ENCODE measurements at regions not wholly inside any gene's neighbourhood (a gene's known extent, or its start where the extent isn't known, plus 50 kb on each side); places are given as distances from the start of the nearest gene placed in this dataset.

DNA sequence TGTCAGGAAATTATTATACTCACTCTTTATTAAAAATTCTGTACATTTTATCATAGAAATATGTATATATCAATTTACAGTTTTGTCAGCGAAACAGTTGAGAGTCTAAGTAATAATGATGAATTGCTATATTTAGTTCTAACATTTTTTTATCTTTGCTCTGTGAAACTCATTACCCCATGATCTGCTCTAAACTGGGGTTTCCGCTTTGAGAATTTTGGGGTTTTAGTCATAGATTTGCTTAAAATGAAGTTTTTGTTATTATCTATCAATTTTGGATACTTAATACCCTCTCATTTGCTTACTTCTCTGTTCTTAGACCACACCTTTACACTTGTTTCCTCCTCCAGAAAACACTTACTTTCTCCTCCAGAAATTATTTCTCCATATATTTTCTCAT lies 333.8 kb upstream of the MPDZ start:
- Histone ChIP-seq H4K20me1 (ENCODE audit: low read depth) (no peaks in the 10 kb centered on the region), H3K9me3 (ENCODE audit: low read depth) (peaks cover 4% of the 10 kb centered on the region), H3K27ac (no peak overlapping the region), H3K4me2 (no peak overlapping the region), H3K4me3 (no peak overlapping the region), H3K79me2 (ENCODE audit: low read depth) (no peaks in the 10 kb centered on the region), H3K36me3 (no peaks in the 10 kb centered on the region), H3K4me1 (peaks cover 8% of the 10 kb centered on the region), H3F3A (ENCODE audit: low read depth) (peaks cover 1% of the 10 kb centered on the region), H3K27me3 (no peaks in the 10 kb centered on the region), H2AFZ (replicated peaks) (no peak overlapping the region), H3K9ac (no peak overlapping the region)
- H3K4me1 Mint-ChIP-seq: peaks cover 13% of the 10 kb centered on the region
- DNase-seq (ENCODE audit: low spot score): no peak
- H3K27ac Mint-ChIP-seq: no peak overlapping the region
- peaks cover 7% of the 10 kb centered on the region for H3K9me3 Mint-ChIP-seq
- peaks cover 2% of the 10 kb centered on the region for H3K36me3 Mint-ChIP-seq
- no peak overlapping the region for H3K4me3 Mint-ChIP-seq
- H3K27me3 Mint-ChIP-seq (ENCODE audit: insufficient read depth, low read depth): no peaks in the 10 kb centered on the region
- TF ChIP-seq, protein P1, sequence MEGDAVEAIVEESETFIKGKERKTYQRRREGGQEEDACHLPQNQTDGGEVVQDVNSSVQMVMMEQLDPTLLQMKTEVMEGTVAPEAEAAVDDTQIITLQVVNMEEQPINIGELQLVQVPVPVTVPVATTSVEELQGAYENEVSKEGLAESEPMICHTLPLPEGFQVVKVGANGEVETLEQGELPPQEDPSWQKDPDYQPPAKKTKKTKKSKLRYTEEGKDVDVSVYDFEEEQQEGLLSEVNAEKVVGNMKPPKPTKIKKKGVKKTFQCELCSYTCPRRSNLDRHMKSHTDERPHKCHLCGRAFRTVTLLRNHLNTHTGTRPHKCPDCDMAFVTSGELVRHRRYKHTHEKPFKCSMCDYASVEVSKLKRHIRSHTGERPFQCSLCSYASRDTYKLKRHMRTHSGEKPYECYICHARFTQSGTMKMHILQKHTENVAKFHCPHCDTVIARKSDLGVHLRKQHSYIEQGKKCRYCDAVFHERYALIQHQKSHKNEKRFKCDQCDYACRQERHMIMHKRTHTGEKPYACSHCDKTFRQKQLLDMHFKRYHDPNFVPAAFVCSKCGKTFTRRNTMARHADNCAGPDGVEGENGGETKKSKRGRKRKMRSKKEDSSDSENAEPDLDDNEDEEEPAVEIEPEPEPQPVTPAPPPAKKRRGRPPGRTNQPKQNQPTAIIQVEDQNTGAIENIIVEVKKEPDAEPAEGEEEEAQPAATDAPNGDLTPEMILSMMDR (IDR thresholded peaks at IDR 0.05): no peak
- TF ChIP-seq EZH2phosphoT487 (IDR thresholded peaks at IDR 0.05): no peak
- no peak for TF ChIP-seq EZH2 (IDR thresholded peaks at IDR 0.05)

DNA sequence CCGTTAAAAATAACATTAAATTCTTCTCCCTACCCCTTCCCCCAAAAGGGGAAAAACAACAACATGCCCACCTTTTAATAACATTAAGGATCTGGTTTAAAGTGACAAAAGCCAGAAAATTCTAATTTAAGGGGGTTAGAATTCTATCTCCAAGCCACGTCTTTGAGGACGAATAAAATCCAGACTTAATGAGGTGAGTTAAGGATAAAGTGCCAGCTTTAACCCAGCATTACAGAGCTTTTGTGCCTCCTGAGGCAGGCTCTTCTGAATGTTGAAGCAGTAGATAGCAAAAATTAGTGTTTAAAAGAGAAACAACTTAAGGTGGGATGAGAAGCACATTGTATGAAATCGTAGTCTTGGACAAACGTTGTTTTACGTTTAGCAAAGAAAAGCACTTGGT lies 329.0 kb upstream of the MPDZ start:
- peak; percentile 33 for DNase-seq (ENCODE audit: low spot score)
- Histone ChIP-seq H3K4me3 (peak overlapping the region; percentile 42), H3K27me3 (no peaks in the 10 kb centered on the region), H3K9ac (no peak overlapping the region), H3K4me2 (peak overlapping the region; percentile 80), H3K79me2 (ENCODE audit: low read depth) (no peaks in the 10 kb centered on the region), H3K4me1 (peaks cover 22% of the 10 kb centered on the region), H3K9me3 (ENCODE audit: low read depth) (peaks cover 4% of the 10 kb centered on the region), H2AFZ (replicated peaks) (peak overlapping the region; percentile 58), H3F3A (ENCODE audit: low read depth) (peaks cover 8% of the 10 kb centered on the region), H3K36me3 (no peaks in the 10 kb centered on the region), H4K20me1 (ENCODE audit: low read depth) (no peaks in the 10 kb centered on the region), H3K27ac (no peak overlapping the region)
- TF ChIP-seq, protein P1 (IDR thresholded peaks at IDR 0.05): no peak
- TF ChIP-seq EZH2phosphoT487 (IDR thresholded peaks at IDR 0.05) (no peak), EZH2 (IDR thresholded peaks at IDR 0.05) (no peak)
- Mint-ChIP-seq H3K27me3 (ENCODE audit: insufficient read depth, low read depth) (peaks cover 2% of the 10 kb centered on the region), H3K4me1 (peaks cover 43% of the 10 kb centered on the region), H3K27ac (peak overlapping the region; percentile 99), H3K9me3 (peaks cover 7% of the 10 kb centered on the region), H3K36me3 (peaks cover 2% of the 10 kb centered on the region), H3K4me3 (peak overlapping the region; percentile 81)

DNA sequence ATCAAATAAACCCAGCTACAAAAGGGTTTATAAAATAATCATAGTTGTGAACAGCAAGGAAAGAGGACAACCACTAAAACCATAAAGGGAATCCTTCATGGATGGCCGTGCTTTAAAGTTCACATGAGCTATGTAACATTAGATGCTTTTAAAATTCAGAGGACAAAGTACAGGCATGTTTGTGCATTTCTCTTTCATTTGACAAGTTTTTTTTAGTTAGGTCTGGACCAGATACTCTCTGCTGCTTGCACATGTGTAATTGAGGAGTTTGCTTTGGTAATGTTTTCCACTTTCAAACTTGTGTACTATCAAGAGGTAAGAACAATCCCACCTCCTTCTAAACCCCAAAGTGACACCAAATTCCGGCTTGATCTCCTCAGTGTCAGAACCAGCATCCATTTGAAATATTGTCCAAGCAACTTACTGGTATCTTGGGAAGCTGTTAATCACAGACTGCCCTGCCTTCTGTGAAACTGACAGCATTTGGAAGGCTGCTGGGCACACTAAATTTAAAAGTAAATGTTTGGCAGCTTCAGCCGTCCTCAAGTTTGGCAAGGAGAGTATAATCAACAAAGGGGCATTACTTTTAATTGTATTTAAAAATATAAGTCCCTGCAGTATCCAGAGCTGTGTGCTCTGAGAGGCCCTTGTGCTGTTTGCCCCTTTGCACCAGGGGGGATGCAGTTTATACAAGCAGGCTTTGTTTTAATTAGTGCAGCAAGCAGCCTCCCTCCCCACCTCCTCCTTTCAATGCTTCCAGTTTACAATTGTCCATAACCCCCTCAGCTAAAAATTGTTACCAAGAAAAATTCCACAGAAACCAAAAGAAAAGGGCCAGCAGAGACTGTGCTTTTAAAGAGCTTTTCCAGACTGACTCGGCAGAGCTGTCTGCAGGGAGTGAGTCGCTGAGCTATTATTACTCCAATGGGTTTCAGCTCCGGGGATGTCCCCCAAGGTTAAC lies 328.3 kb upstream of the MPDZ start:
- H3K27ac Mint-ChIP-seq: peak overlapping the region; percentile 99
- Histone ChIP-seq H3K79me2 (ENCODE audit: low read depth) (no peaks in the 10 kb centered on the region), H3K4me1 (peaks cover 22% of the 10 kb centered on the region), H3K27me3 (no peaks in the 10 kb centered on the region), H3K27ac (no peak overlapping the region), H3K4me2 (peak overlapping the region; percentile 80), H3F3A (ENCODE audit: low read depth) (peaks cover 8% of the 10 kb centered on the region), H2AFZ (replicated peaks) (peak overlapping the region; percentile 58), H3K4me3 (peak overlapping the region; percentile 42), H3K9me3 (ENCODE audit: low read depth) (peaks cover 4% of the 10 kb centered on the region), H3K9ac (no peak overlapping the region), H4K20me1 (ENCODE audit: low read depth) (no peaks in the 10 kb centered on the region), H3K36me3 (no peaks in the 10 kb centered on the region)
- H3K27me3 Mint-ChIP-seq (ENCODE audit: insufficient read depth, low read depth): peaks cover 2% of the 10 kb centered on the region
- peaks cover 2% of the 10 kb centered on the region for H3K36me3 Mint-ChIP-seq
- TF ChIP-seq, protein P1 (IDR thresholded peaks at IDR 0.05): no peak
- TF ChIP-seq EZH2phosphoT487 (IDR thresholded peaks at IDR 0.05) (no peak), EZH2 (IDR thresholded peaks at IDR 0.05) (no peak)
- peaks cover 12% of the 10 kb centered on the region for H3K9me3 Mint-ChIP-seq
- peak; percentile 36 for DNase-seq (ENCODE audit: low spot score)
- peaks cover 43% of the 10 kb centered on the region for H3K4me1 Mint-ChIP-seq
- H3K4me3 Mint-ChIP-seq: peak overlapping the region; percentile 81
